GM21515 (cell line): ENCODE measurements at regions not wholly inside any gene's neighbourhood (a gene's known extent, or its start where the extent isn't known, plus 50 kb on each side); places are given as distances from the start of the nearest gene placed in this dataset.
A peak's percentile ranks its signal among the peaks of the same experiment; 100 is the strongest.
"Not testable (repeated sequence)": the region's sequence is repeated elsewhere in the genome, so short reads cannot be mapped to it uniquely, and the experiment has no call there.

ENCODE experiments used
- ATAC-seq: cut with Tn5 transposase; IDR thresholded peaks from one replicate; pipeline ENCODE4 v1.9.1; 2021; ENCODE audit not compliant: unreplicated experiment

DNA sequence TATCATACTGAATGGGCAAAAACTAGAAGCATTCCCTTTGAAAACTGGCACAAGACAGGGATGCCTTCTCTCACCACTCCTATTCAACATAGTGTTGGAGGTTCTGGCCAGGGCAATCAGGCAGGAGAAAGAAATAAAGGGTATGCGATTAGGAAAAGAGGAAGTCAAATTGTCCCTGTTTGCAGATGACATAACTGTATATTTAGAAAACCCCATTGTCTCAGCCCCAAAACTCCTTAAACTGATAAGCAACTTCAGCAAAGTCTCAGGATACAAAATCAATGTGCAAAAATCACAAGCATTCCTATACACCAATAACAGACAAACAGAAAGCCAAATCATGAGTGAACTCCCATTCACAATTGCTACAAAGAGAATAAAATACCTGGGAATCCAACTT is 52.5 kb upstream of the CCDC71L start:
- ATAC-seq = not testable (repeated sequence)

GRCh38 chr7:106714590-106715442 is 53.9 kb upstream of the CCDC71L start:
- not testable (repeated sequence) for ATAC-seq

GRCh38 chr7:106715730-106716129 is 54.8 kb upstream of the CCDC71L start:
- ATAC-seq = no peak

DNA sequence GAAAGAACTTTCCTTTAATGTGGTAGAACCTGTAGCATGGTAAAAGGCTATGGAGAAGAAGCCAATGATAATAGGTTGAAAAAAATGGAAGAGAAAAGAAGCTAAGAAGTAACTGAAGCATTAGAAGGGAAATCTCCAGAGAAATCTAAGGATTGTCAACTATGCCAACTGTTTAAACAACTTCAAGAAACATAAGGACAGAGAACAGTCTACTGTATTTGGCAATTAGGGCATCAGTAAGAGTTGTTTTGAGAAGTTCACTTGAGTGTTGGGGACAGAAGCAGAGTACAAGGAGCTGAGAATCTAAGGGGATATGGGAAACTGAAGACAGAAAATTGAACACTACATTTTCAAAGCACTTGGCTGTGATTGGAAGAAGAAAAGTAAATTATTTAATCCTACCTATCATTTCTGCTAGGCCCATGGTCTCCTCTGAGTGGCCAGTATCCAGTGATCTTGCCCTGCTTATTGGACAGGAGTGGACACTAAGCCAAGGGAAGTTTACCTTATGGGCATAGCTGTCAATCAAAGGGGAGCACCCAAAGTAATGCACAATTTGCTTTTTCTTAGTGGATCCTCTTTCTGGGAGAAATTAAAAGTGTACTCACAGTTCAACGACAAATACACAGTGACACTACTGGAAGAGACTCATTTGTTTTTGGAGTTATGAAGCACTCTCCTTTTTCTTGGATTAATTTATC is 56.4 kb upstream of the CCDC71L start:
- no peak for ATAC-seq

DNA sequence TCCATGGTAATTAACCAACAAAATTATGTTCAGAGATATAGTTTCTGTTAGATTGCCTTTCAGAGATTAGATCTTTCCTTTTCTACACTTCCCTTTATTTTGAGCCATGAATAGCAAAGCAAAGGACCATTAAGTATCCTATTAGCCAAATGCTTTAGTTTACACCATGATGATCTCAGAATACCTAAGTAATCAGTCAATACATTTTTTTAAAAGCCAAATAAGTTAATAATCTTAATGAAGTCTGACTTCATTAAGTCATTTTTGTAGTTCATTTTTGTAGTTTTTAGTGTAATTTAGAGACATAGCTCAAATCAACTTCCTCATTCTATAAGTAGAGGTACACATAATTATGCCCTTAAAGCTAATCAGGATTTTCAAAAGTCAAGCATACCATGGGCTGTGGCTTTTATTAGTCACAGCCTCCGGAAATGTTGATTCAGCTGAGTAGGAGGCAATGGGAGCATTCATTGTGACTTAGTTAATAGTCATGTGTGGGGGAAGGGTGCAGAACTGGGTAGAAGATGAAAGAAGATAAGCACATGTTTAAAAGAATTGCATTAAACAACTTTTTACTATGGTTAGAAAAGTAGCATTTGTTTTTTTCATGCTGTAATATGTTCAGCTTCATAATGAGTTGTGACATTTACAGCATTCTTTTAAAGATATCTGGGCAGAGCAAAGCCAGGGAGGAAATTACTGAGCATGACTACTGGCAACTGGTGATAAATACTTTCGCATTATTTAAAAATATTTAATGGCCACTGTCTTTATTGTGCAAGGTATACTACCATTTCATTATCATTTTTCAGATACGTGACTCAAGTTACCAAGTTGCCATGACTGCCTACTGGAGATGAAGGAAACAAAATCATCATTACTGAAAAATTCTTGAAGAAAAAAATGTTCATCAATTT is 57.3 kb upstream of the CCDC71L start:
- peak; percentile 75 for ATAC-seq

- peak; percentile 69 for ATAC-seq
These were observed 59.7 kb upstream of the CCDC71L start for GRCh38 chr7:106720641-106721040.

GRCh38 chr7:106721816-106722785 is 61.1 kb upstream of the CCDC71L start:
- ATAC-seq = no peak

GRCh38 chr7:106723398-106723797 is 62.4 kb upstream of the CCDC71L start:
- ATAC-seq = no peak

DNA sequence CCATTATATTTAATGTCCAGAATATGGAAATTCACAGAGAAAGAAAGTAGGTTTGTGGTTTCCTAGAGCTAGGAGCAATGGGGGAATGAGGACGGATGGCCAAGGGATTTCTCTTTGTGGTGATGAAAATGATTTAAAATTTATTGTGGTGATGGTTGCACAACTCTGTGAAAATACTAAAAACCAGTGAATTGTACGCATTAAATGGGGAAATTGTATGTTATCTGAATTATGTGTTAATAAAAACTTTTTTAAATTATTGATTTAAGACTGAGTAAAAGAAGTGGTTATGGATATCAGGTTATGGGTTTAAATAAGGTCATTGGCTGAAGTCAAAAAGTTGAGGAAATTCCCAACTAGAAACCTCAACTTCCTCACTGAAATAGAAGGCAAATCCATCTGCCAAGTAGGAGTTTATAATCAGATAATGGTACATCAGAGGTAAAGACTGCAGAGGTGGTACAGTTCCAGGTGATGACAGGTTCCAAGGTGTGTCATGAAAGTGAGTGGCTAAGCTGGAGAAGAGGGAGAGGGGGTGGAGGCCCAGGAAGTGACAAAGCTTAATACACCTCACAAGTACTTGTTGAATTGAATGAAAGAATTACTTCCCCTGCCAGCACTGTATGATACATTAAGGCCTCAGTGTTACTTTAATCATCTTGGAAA is 68.9 kb upstream of the CCDC71L start:
- ATAC-seq = no peak

DNA sequence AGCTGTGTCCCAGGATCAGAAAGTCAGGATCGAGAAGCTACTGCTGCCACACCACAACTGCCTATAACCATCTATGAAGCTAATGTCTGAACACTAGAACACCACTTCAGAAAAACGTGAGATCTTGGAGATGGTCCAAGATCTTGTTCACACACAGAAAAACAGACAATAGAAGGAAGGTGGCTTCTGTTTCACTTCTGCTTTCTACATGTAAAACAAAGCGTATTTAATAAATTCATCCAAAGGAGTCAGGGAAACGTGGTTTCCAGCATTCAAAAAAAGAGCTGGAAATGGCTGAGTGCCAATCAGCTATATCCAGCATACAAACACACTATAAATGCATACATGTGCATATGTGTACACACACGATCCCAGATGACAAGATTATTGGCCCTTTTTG is 70.2 kb upstream of the CCDC71L start:
- ATAC-seq = peak; percentile 85

GRCh38 chr7:106731646-106732444 is 70.9 kb upstream of the CCDC71L start:
- ATAC-seq = no peak

DNA sequence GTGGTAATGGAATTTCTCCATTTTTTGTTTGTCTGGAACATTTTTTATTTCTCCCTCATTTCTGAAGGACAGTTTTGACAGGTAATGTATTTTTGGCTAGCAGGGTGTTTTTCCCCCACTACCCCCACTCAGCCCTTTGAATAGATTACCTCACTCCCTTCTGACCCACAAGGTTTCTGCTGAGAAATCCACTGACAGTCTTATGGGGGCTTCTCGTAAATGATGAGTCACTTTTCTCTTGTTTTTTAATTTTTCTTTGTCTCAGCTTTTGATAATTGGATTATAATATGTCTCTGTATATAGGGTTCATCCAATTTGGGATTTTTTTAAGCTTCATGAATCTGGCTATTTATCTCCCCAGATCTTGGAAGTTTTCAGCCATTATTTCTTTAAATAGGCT is 74.7 kb upstream of the CCDC71L start:
- ATAC-seq = no peak

DNA sequence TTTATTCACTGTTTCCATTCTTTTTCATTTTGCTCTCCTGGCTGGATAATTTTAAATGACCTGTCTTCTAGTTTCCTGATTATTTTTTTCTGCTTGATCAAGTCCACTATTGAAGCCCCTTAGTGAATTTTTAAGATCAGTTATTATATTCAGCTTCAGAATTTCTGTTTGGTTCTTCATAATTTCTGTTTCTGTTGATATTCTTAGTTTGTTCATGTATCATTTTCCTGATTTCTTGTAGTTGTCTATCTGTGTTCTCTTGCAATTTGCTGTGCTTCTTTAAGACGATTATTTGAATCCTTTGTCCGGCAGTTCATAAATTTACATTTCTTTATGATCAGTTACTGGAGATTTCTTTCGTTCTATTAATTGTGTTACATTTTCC is 75.2 kb upstream of the CCDC71L start:
- no peak for ATAC-seq

- peak; percentile 88 for ATAC-seq
These were observed 75.7 kb upstream of the CCDC71L start for GRCh38 chr7:106736508-106737201.

DNA sequence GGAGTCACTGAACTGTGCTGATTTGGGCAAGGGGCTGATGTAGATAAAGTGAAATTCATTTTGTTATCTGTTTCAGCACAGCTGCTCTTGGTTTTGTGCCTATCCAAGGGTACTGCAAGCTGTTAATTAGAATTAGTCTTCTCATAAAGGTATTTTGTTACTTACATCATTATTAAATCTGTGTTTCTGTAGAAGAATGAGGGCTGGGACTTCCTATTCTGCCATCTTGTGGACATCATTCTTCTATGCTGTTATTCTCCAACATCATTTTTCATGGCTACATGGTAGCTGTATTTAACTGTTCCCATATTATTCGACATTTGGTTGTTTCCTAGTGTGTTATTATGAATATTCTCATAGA is 76.2 kb upstream of the CCDC71L start:
- no peak for ATAC-seq

GRCh38 chr7:106740806-106741205 is 79.8 kb upstream of the CCDC71L start:
- no peak for ATAC-seq

GRCh38 chr7:106744563-106745091 is 83.7 kb upstream of the CCDC71L start:
- ATAC-seq = no peak

- not testable (repeated sequence) for ATAC-seq
These were observed 86.3 kb upstream of the CCDC71L start for GRCh38 chr7:106747301-106747700.
